ENCODE measurements at regions not wholly inside any gene's neighbourhood (a gene's known extent, or its start where the extent isn't known, plus 50 kb on each side); places are given as distances from the start of the nearest gene placed in this dataset.

- TF ChIP-seq CHD7 (IDR thresholded peaks at IDR 0.05; ENCODE audit: insufficient replicate concordance, low read length) (no peak), KDM5A (IDR thresholded peaks at IDR 0.05; ENCODE audit: low read length) (no peak), SIX5 (IDR thresholded peaks at IDR 0.05; ENCODE audit: low read depth, low read length) (no peak), SIN3A (conservative IDR thresholded peaks at IDR 0.05 in 1 of 2, IDR thresholded peaks at IDR 0.05 in 1 of 2; ENCODE audit: low read depth in 1 of 2, low read length in 2 of 2) (no peak), JUND (IDR thresholded peaks at IDR 0.05; ENCODE audit: low read length) (no peak), ASH2L (IDR thresholded peaks at IDR 0.05; ENCODE audit: low read length) (no peak), POLR2A (IDR thresholded peaks at IDR 0.05; ENCODE audit: control extremely low read depth in 1 of 2, low read depth in 2 of 2, low read length in 2 of 2) (no peak)
Measured at GRCh38 chr15:95799286-95800200, 531.0 kb upstream of the NR2F2 start (continued).

Measured in H1 (cell line).